ENCODE measurements at regions not wholly inside any gene's neighbourhood (a gene's known extent, or its start where the extent isn't known, plus 50 kb on each side); places are given as distances from the start of the nearest gene placed in this dataset.

DNA sequence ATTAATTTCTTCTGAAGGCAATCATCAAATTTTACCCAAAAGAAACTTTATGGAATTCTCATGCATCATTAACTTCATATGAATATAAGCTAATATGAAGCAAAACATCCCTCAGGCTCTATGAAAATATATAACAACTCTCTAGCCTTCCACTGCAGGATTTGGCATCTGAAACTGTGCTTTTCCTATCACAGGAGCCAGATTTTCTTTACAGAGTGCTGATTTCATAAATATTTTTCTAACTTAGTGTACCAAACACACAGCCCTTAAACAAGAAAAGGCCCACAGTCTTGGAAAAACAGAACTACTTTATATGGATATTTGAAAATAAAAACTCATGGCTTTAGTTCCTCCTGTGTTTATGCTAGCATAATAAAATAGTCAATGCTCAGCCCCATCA is 559.5 kb upstream of the CHRM3 start:
- no peaks in the 10 kb centered on the region for H3K27me3 ChIP-seq (ENCODE audit: low read depth)
- DNase-seq (no peak), ATAC-seq (no peak)
- no peak overlapping the region for H3K27ac ChIP-seq
- no peak overlapping the region for H3K4me3 ChIP-seq
- no peaks in the 10 kb centered on the region for H3K36me3 ChIP-seq
- intact Hi-C loops (cut with DNase I) = no loop called here
- peaks cover 8% of the 10 kb centered on the region for H3K9me3 ChIP-seq
- no peak for TF ChIP-seq CTCF (IDR thresholded peaks at IDR 0.05)
- H3K4me1 ChIP-seq = no peaks in the 10 kb centered on the region

DNA sequence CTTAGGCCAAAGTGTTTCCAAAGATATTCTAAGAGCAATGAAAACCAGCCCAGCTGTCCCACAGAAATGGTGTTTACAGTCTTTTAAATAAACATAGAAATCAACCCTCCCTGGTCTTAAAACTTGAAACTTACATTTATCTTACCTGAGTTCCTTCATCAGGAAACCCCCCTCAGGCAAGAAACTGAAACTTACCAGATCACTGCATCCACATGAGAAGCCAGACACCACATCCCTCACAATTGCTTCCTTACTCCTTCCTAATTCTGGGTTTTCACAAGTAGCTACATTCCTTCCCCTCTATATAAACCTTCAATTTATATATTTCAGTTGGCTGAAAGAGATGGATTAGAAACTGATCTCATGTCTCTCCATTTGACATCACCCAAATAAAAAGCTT is 563.0 kb upstream of the CHRM3 start:
- Histone ChIP-seq H3K4me3 (no peak overlapping the region), H3K27me3 (ENCODE audit: low read depth) (no peaks in the 10 kb centered on the region), H3K4me1 (no peaks in the 10 kb centered on the region), H3K27ac (no peak overlapping the region), H3K36me3 (no peaks in the 10 kb centered on the region), H3K9me3 (no peaks in the 10 kb centered on the region)
- ATAC-seq = no peak
- intact Hi-C loops (cut with DNase I) = no loop called here
- no peak for DNase-seq
- TF ChIP-seq CTCF (IDR thresholded peaks at IDR 0.05) = no peak

DNA sequence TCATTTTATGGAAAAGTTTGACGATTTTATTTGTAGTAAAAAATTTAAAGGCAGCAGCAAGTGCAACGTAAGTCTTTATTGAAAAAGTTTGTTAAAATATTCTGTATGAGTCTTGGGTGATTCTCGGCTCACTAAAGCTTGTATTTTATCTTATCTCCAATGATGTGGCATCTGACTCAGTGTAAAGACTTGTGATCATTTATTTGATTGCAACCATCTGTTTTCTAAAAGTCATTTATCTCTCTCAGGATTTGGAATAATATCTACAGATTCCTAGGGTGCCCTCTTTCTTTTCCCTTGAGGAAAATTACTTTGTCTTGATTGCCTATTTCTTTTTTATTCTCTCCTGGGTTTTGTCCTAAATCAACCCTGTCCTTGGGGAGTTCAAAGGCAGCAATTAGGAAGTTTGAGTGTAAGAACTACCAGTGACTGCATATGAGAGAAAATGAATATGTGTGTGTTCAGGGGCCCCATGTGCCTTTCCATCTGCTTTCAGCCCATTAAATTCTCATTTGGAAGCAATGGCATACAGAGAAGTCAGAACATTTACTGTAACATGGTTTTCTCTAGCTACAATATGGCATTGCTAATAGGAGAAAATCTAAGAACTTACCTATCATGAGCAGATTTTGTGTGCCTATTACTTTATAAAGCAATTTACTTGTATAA is 575.0 kb upstream of the CHRM3 start:
- DNase-seq = no peak
- no peaks in the 10 kb centered on the region for H3K36me3 ChIP-seq
- H3K9me3 ChIP-seq = no peaks in the 10 kb centered on the region
- intact Hi-C loops (cut with DNase I) = no loop called here
- ATAC-seq = no peak
- H3K4me1 ChIP-seq = no peaks in the 10 kb centered on the region
- no peak for TF ChIP-seq CTCF (IDR thresholded peaks at IDR 0.05)
- no peak overlapping the region for H3K4me3 ChIP-seq
- H3K27me3 ChIP-seq (ENCODE audit: low read depth) = no peaks in the 10 kb centered on the region
- H3K27ac ChIP-seq = no peak overlapping the region

DNA sequence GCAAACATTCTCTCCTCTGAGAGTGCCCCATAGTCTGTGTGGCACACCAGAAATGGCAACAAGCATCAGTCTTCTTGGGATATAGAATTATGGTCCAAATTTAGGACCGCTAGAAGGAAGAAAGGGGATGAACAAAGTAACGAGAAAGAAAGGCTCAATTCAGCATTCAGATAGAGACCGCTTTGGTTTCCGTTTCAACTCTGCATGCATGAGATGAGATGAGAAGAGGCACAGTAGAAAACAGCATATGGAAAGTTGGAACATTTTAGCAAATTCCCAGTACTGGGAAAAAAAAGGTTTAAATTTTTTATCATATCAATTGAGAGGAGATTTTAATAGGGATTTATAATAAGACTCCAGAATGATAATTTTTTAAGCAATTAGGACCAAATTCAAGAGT is 595.5 kb upstream of the CHRM3 start:
- H3K27ac ChIP-seq = no peak overlapping the region

GRCh38 chr1:238789916-238790667 is 596.3 kb upstream of the CHRM3 start:
- Histone ChIP-seq H3K27ac (no peak overlapping the region), H3K4me1 (no peaks in the 10 kb centered on the region), H3K4me3 (no peak overlapping the region), H3K36me3 (no peaks in the 10 kb centered on the region), H3K27me3 (ENCODE audit: low read depth) (no peaks in the 10 kb centered on the region), H3K9me3 (no peaks in the 10 kb centered on the region)
- TF ChIP-seq CTCF (IDR thresholded peaks at IDR 0.05) = no peak
- intact Hi-C loops (cut with DNase I) = no loop called here
- ATAC-seq (no peak), DNase-seq (no peak)

More for the DNA sequence above, 595.5 kb upstream of the CHRM3 start:
- intact Hi-C loops (cut with DNase I) = no loop called here
- no peaks in the 10 kb centered on the region for H3K9me3 ChIP-seq
- no peaks in the 10 kb centered on the region for H3K36me3 ChIP-seq
- TF ChIP-seq CTCF (IDR thresholded peaks at IDR 0.05) = no peak
- H3K4me3 ChIP-seq = no peak overlapping the region
- no peaks in the 10 kb centered on the region for H3K4me1 ChIP-seq
- DNase-seq = no peak
- H3K27me3 ChIP-seq (ENCODE audit: low read depth) = no peaks in the 10 kb centered on the region
- no peak for ATAC-seq

All from lower lobe of right lung (tissue), 2 donors.